H1 (cell line): ENCODE measurements at regions not wholly inside any gene's neighbourhood (a gene's known extent, or its start where the extent isn't known, plus 50 kb on each side); places are given as distances from the start of the nearest gene placed in this dataset.
"Not testable (repeated sequence)": the region's sequence is repeated elsewhere in the genome, so short reads cannot be mapped to it uniquely, and the experiment has no call there.

Experiments used
- CTCF ChIA-PET: fragments of 300-600 bp; sonication (Branson Sonifier 250); formaldehyde crosslinking; loops from one replicate; lab custom pipeline; 2021; ENCODE audit not compliant: partially characterized antibody; lab: Charles Lee
- POLR2A ChIA-PET: fragments of 300-600 bp; sonication (Branson Sonifier 250); formaldehyde crosslinking; loops from one replicate; lab custom pipeline; 2021; ENCODE audit warnings: inconsistent platforms; ENCODE audit not compliant: partially characterized antibody; lab: Charles Lee
- DNase-seq, 2 experiments: peaks; one replicate each; pipeline versions ENCODE4 v3.0.0 to v3.0.0-alpha.2; 2010 to 2022; ENCODE audit warnings: low spot score in 2 of 2, low read depth in 1 of 2, mixed read lengths in 1 of 2
- FAIRE-seq: peaks from 2 replicates; lab custom pipeline; 2011; peaks lifted over from hg19 to GRCh38; lab: Jason Lieb, UNC
- H2AFZ ChIP-seq: 2 replicates; pipeline ENCODE4 v1.8.1; 2012; ENCODE audit warnings: low read length, inconsistent platforms
- H2AK5ac ChIP-seq: 2 replicates; pipeline ENCODE4 v1.6.1; 2013; ENCODE audit warnings: low read depth, low read length
- H2BK120ac ChIP-seq: replicated peaks from 2 replicates; pipeline ENCODE3; 2013; ENCODE audit warnings: low read depth, low read length, inconsistent platforms
- H2BK12ac ChIP-seq: 2 replicates; pipeline ENCODE4 v1.6.1; 2013; ENCODE audit warnings: low read depth, low read length
- H2BK15ac ChIP-seq: 2 replicates; pipeline ENCODE4 v1.6.1; 2013; ENCODE audit warnings: low read length
- H2BK20ac ChIP-seq: 2 replicates; pipeline ENCODE4 v1.6.1; 2013; ENCODE audit warnings: low read length
- H2BK5ac ChIP-seq: 2 replicates; pipeline ENCODE4 v1.6.1; 2013; ENCODE audit warnings: low read depth, low read length
- H3K14ac ChIP-seq: 2 replicates; pipeline ENCODE4 v1.6.1; 2013; ENCODE audit warnings: inconsistent platforms; ENCODE audit not compliant: insufficient read length
- H3K18ac ChIP-seq: 2 replicates; pipeline ENCODE4 v1.6.1; 2013; ENCODE audit warnings: low read length; ENCODE audit errors: extremely low read depth
- H3K23ac ChIP-seq: 2 replicates; pipeline ENCODE4 v1.6.1; 2013; ENCODE audit warnings: inconsistent platforms; ENCODE audit not compliant: insufficient read length
- H3K23me2 ChIP-seq: 2 replicates; pipeline ENCODE4 v1.6.1; 2013; ENCODE audit warnings: low read depth, low read length
- H3K27ac ChIP-seq: 2 replicates; pipeline ENCODE4 v1.6.1; 2011; ENCODE audit warnings: low read depth, low read length, inconsistent platforms
- H3K27me3 ChIP-seq, 4 experiments: replicated peaks in 1 of 4; 1 replicate in 1 of 4; 2 replicates in 3 of 4; pipeline versions ENCODE4 v1.6.1 to v1.8.1; 2011 to 2013; ENCODE audit warnings: low read length in 3 of 4, mild to moderate bottlenecking in 3 of 4, inconsistent platforms in 2 of 4, mixed read lengths in 2 of 4, moderate library complexity in 1 of 4; ENCODE audit not compliant: control insufficient read depth in 3 of 4, insufficient read depth in 3 of 4; ENCODE audit errors: extremely low read depth in 1 of 4
- H3K36me3 ChIP-seq, 4 experiments: 2 replicates each; pipeline versions ENCODE4 v1.6.1 to v1.8.1; 2011 to 2013; ENCODE audit warnings: mild to moderate bottlenecking in 4 of 4, low read length in 3 of 4, moderate library complexity in 2 of 4, control low read depth in 1 of 4, inconsistent platforms in 1 of 4; ENCODE audit not compliant: insufficient read depth in 4 of 4, control insufficient read depth in 2 of 4
- H3K4ac ChIP-seq: replicated peaks from 2 replicates; pipeline ENCODE3; 2013; ENCODE audit warnings: low read length, low read depth, mixed read lengths, inconsistent platforms; ENCODE audit not compliant: insufficient read length
- H3K4me1 ChIP-seq, 4 experiments: replicated peaks in 1 of 4; 1 replicate in 1 of 4; 2 replicates in 3 of 4; pipeline versions ENCODE4 v1.6.1 to v1.8.1; 2011 to 2013; ENCODE audit warnings: low read length in 3 of 4, inconsistent platforms in 2 of 4, mixed read lengths in 1 of 4; ENCODE audit not compliant: insufficient read depth in 4 of 4, control insufficient read depth in 3 of 4
- H3K4me2 ChIP-seq, 2 experiments: 2 replicates each; pipeline versions ENCODE4 v1.6.1 to v1.8.1; 2011 to 2013; ENCODE audit warnings: low read depth in 2 of 2, low read length in 2 of 2, control low read depth in 1 of 2, inconsistent platforms in 1 of 2, mild to moderate bottlenecking in 1 of 2; ENCODE audit not compliant: insufficient read depth in 1 of 2
- H3K4me3 ChIP-seq, 4 experiments: fragments of 200-600, 300-600 bp in 1 of 4; sonication (generic), shearing (Covaris generic), sonication (Bioruptor Twin) in 1 of 4; 2 replicates each; pipeline versions ENCODE4 v1.5.1 to v1.8.1; 2011 to 2016; ENCODE audit warnings: low read length in 4 of 4, low read depth in 3 of 4, control low read depth in 2 of 4, inconsistent platforms in 2 of 4, mild to moderate bottlenecking in 2 of 4, mixed read lengths in 1 of 4, moderate library complexity in 1 of 4; ENCODE audit not compliant: insufficient read depth in 2 of 4; ENCODE audit errors: extremely low read depth in 1 of 4
- H3K56ac ChIP-seq: replicated peaks from 2 replicates; pipeline ENCODE3; 2013; ENCODE audit warnings: low read depth, mild to moderate bottlenecking, mixed read lengths, low read length, inconsistent platforms; ENCODE audit not compliant: insufficient read length
- H3K79me1 ChIP-seq: 2 replicates; pipeline ENCODE4 v1.6.1; 2013; ENCODE audit warnings: low read depth, low read length, control low read depth
- H3K79me2 ChIP-seq, 2 experiments: 2 replicates each; pipeline versions ENCODE4 v1.6.1 to v1.8.1; 2012 to 2013; ENCODE audit warnings: low read length in 2 of 2, mild to moderate bottlenecking in 2 of 2, inconsistent platforms in 1 of 2; ENCODE audit not compliant: insufficient read depth in 2 of 2, control insufficient read depth in 1 of 2
- H3K9ac ChIP-seq, 4 experiments: replicated peaks in 1 of 4; 1 replicate in 1 of 4; 2 replicates in 3 of 4; pipeline versions ENCODE4 v1.6.1 to v1.8.1; 2011 to 2013; ENCODE audit warnings: low read depth in 3 of 4, low read length in 3 of 4, control low read depth in 2 of 4, mild to moderate bottlenecking in 2 of 4, moderate library complexity in 2 of 4, inconsistent platforms in 1 of 4; ENCODE audit errors: extremely low read depth in 1 of 4
- H3K9me3 ChIP-seq, 2 experiments: 2 replicates each; pipeline versions ENCODE4 v1.6.1 to v1.8.1; 2012 to 2013; ENCODE audit warnings: mild to moderate bottlenecking in 2 of 2, moderate library complexity in 2 of 2, control low read depth in 1 of 2, inconsistent platforms in 1 of 2, low read depth in 1 of 2, low read length in 1 of 2, mixed read lengths in 1 of 2; ENCODE audit not compliant: insufficient read depth in 2 of 2
- H4K20me1 ChIP-seq, 2 experiments: replicated peaks in 1 of 2; 2 replicates each; pipeline versions ENCODE3 to v1.8.1; 2011 to 2013; ENCODE audit warnings: inconsistent platforms in 2 of 2, low read length in 2 of 2, mild to moderate bottlenecking in 1 of 2; ENCODE audit not compliant: insufficient read depth in 2 of 2, control insufficient read depth in 1 of 2
- H4K5ac ChIP-seq: 2 replicates; pipeline ENCODE4 v1.6.1; 2013; ENCODE audit warnings: low read length, low read depth, mixed read lengths, inconsistent platforms; ENCODE audit not compliant: insufficient read length
- H4K8ac ChIP-seq: 2 replicates; pipeline ENCODE4 v1.8.0; 2013; ENCODE audit warnings: mild to moderate bottlenecking, moderate library complexity, low read length, inconsistent platforms; ENCODE audit not compliant: insufficient read depth; ENCODE audit errors: extremely low read depth
- H4K91ac ChIP-seq: replicated peaks from 2 replicates; pipeline ENCODE3; 2013; ENCODE audit warnings: low read length, mixed read lengths, inconsistent platforms; ENCODE audit not compliant: insufficient read length
- WGBS, 2 experiments: shearing (Covaris generic) in 1 of 2; methylation state at CpG; one replicate each; pipeline versions ENCODE4 v1.1.6 to v1.1.7; 2013 to 2015; ENCODE audit warnings: low lambda C conversion rate in 2 of 2, mixed read lengths in 2 of 2, inconsistent platforms in 1 of 2, low coverage in 1 of 2, missing lambda C conversion rate in 1 of 2; ENCODE audit not compliant: insufficient replicate concordance in 2 of 2, insufficient coverage in 1 of 2, insufficient read length in 1 of 2; ENCODE audit errors: extremely low coverage in 1 of 2, missing lambda C conversion rate in 1 of 2; 5-methylcytosine and 5-hydroxymethylcytosine counted together

DNA sequence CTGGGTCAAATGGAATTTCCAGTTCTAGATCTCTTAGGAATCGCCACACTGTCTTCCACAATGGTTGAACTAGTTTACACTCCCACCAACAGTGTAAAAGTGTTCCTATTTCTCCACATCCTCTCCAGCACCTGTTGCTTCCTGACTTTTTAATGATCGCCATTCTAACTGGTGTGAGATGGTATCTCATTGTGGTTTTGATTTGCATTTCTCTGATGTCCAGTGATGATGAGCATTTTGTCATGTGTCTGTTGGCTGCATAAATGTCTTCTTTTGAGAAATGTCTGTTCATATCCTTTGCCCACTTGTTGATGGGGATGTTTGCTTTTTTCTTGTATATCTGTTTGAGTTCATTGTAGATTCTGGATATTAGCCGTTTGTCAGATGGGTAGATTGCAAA is 145.2 kb upstream of the CNKSR2 start:
- H3K4ac ChIP-seq, H3K4me1 ChIP-seq, H3K27me3 ChIP-seq, H3K9me3 ChIP-seq, H2BK5ac ChIP-seq, H2BK120ac ChIP-seq, DNase-seq, H3K23ac ChIP-seq, H4K5ac ChIP-seq, H2AFZ ChIP-seq, H3K23me2 ChIP-seq, H3K4me2 ChIP-seq, FAIRE-seq, H2BK20ac ChIP-seq, H4K8ac ChIP-seq, H3K56ac ChIP-seq, H2AK5ac ChIP-seq, H3K14ac ChIP-seq, H2BK12ac ChIP-seq, CTCF ChIA-PET, H4K20me1 ChIP-seq, H3K18ac ChIP-seq, POLR2A ChIA-PET, H3K27ac ChIP-seq, H3K9ac ChIP-seq, H4K91ac ChIP-seq, H2BK15ac ChIP-seq, H3K79me1 ChIP-seq, H3K79me2 ChIP-seq, H3K4me3 ChIP-seq, H3K36me3 ChIP-seq: not testable (repeated sequence)
- WGBS, 2 experiments, result 77% methylated on average over 3 of the region's 3 CpGs; no CpG with 5 or more reads in 1 of the 2 experiments
